Activated CD4-positive, alpha-beta T cell treated with anti-CD3 and anti-CD28 coated beads for 48 hours (primary cell): ENCODE measurements at regions not wholly inside any gene's neighbourhood (a gene's known extent, or its start where the extent isn't known, plus 50 kb on each side); places are given as distances from the start of the nearest gene placed in this dataset.

Experiments used
- DNase-seq: peaks from one replicate; pipeline ENCODE4 v3.0.0-alpha.2; 2020

GRCh38 chr17:6208608-6209180 lies 138.5 kb downstream of the WSCD1 start:
- no peak for DNase-seq

GRCh38 chr17:6205525-6205924 lies 135.3 kb downstream of the WSCD1 start:
- DNase-seq, result no peak

- DNase-seq, result no peak
Observed at GRCh38 chr17:6205033-6205432, 134.9 kb downstream of the WSCD1 start.

GRCh38 chr17:6204203-6204722 lies 134.1 kb downstream of the WSCD1 start:
- DNase-seq, result no peak

- DNase-seq, result no peak
Observed at GRCh38 chr17:6196355-6196754, 126.2 kb downstream of the WSCD1 start.

- DNase-seq, result no peak
Observed at GRCh38 chr17:6195123-6195522, 124.9 kb downstream of the WSCD1 start.

GRCh38 chr17:6191405-6192324 lies 121.5 kb downstream of the WSCD1 start:
- no peak for DNase-seq

GRCh38 chr17:6187836-6188235 lies 117.7 kb downstream of the WSCD1 start:
- no peak for DNase-seq

GRCh38 chr17:6186998-6187397 lies 116.8 kb downstream of the WSCD1 start:
- no peak for DNase-seq

- no peak for DNase-seq
Observed at GRCh38 chr17:6184508-6184907, 114.3 kb downstream of the WSCD1 start.

- DNase-seq, result no peak
Observed at GRCh38 chr17:6179017-6179416, 108.8 kb downstream of the WSCD1 start.

GRCh38 chr17:6177941-6178694 lies 107.9 kb downstream of the WSCD1 start:
- DNase-seq, result no peak
